ENCODE measurements at regions not wholly inside any gene's neighbourhood (a gene's known extent, or its start where the extent isn't known, plus 50 kb on each side); places are given as distances from the start of the nearest gene placed in this dataset.

GRCh38 chr18:1392865-1393734, 488.4 kb downstream of the ADCYAP1 start:
- TF ChIP-seq CTCF (conservative IDR thresholded peaks at IDR 0.05): no peak
- H3K27ac Mint-ChIP-seq: no peak overlapping the region
- H3K9me3 Mint-ChIP-seq: no peaks in the 10 kb centered on the region

GRCh38 chr18:1393929-1394328, 489.3 kb downstream of the ADCYAP1 start:
- Mint-ChIP-seq H3K27me3 (no peaks in the 10 kb centered on the region), H3K4me3 (no peak overlapping the region), H3K9me3 (no peaks in the 10 kb centered on the region), H3K36me3 (no peaks in the 10 kb centered on the region), H3K4me1 (ENCODE audit: unreplicated experiment) (no peaks in the 10 kb centered on the region), H3K27ac (no peak overlapping the region)
- no peak for TF ChIP-seq CTCF (conservative IDR thresholded peaks at IDR 0.05)
- no peak for DNase-seq (ENCODE audit: extremely low spot score, unreplicated experiment)

More at GRCh38 chr18:1392865-1393734, 488.4 kb downstream of the ADCYAP1 start:
- H3K36me3 Mint-ChIP-seq: no peaks in the 10 kb centered on the region
- H3K4me3 Mint-ChIP-seq: no peak overlapping the region
- H3K27me3 Mint-ChIP-seq: no peaks in the 10 kb centered on the region
- no peak for DNase-seq (ENCODE audit: extremely low spot score, unreplicated experiment)
- H3K4me1 Mint-ChIP-seq (ENCODE audit: unreplicated experiment): no peaks in the 10 kb centered on the region

- no peak overlapping the region for H3K4me3 Mint-ChIP-seq
- no peak for DNase-seq (ENCODE audit: extremely low spot score, unreplicated experiment)
- H3K4me1 Mint-ChIP-seq (ENCODE audit: unreplicated experiment): no peaks in the 10 kb centered on the region
- H3K36me3 Mint-ChIP-seq: no peaks in the 10 kb centered on the region
- TF ChIP-seq CTCF (conservative IDR thresholded peaks at IDR 0.05): no peak
- no peaks in the 10 kb centered on the region for H3K9me3 Mint-ChIP-seq
- no peaks in the 10 kb centered on the region for H3K27me3 Mint-ChIP-seq
- no peak overlapping the region for H3K27ac Mint-ChIP-seq
Measured at GRCh38 chr18:1394426-1394825, 489.8 kb downstream of the ADCYAP1 start.

- H3K36me3 Mint-ChIP-seq: no peaks in the 10 kb centered on the region
- no peaks in the 10 kb centered on the region for H3K9me3 Mint-ChIP-seq
- no peak for TF ChIP-seq CTCF (conservative IDR thresholded peaks at IDR 0.05)
- no peak overlapping the region for H3K27ac Mint-ChIP-seq
- no peak for DNase-seq (ENCODE audit: extremely low spot score, unreplicated experiment)
- H3K27me3 Mint-ChIP-seq: no peaks in the 10 kb centered on the region
- H3K4me3 Mint-ChIP-seq: no peak overlapping the region
- H3K4me1 Mint-ChIP-seq (ENCODE audit: unreplicated experiment): no peaks in the 10 kb centered on the region
Measured at GRCh38 chr18:1394966-1395365, 490.3 kb downstream of the ADCYAP1 start.

GRCh38 chr18:1408376-1408775, 503.7 kb downstream of the ADCYAP1 start:
- no peak overlapping the region for H3K27ac Mint-ChIP-seq
- no peak for DNase-seq (ENCODE audit: extremely low spot score, unreplicated experiment)
- no peaks in the 10 kb centered on the region for H3K4me1 Mint-ChIP-seq (ENCODE audit: unreplicated experiment)
- no peaks in the 10 kb centered on the region for H3K36me3 Mint-ChIP-seq
- TF ChIP-seq CTCF (conservative IDR thresholded peaks at IDR 0.05): no peak
- H3K27me3 Mint-ChIP-seq: no peaks in the 10 kb centered on the region
- H3K4me3 Mint-ChIP-seq: no peak overlapping the region
- no peaks in the 10 kb centered on the region for H3K9me3 Mint-ChIP-seq
